ENCODE measurements at regions not wholly inside any gene's neighbourhood (a gene's known extent, or its start where the extent isn't known, plus 50 kb on each side); places are given as distances from the start of the nearest gene placed in this dataset.

- Histone ChIP-seq H3K9ac (ENCODE audit: control insufficient read depth, extremely low read depth, insufficient read depth, low read length) (no peak overlapping the region), H3K36me3 (ENCODE audit: control insufficient read depth in 2 of 2, extremely low read depth in 1 of 2, insufficient read depth in 2 of 2, low read length in 2 of 2) (no peaks in the 10 kb centered on the region), H3K79me2 (ENCODE audit: control insufficient read depth, insufficient read depth, low read length) (no peaks in the 10 kb centered on the region), H3K27me3 (ENCODE audit: control insufficient read depth, extremely low read depth, insufficient read depth, low read length) (no peaks in the 10 kb centered on the region), H3K4me1 (ENCODE audit: control insufficient read depth, extremely low read depth, insufficient read depth, low read length) (no peaks in the 10 kb centered on the region), H3K4me3 (ENCODE audit: control insufficient read depth in 2 of 3, extremely low read depth in 1 of 3, insufficient read depth in 2 of 3, low read depth in 1 of 3, low read length in 3 of 3) (no peak overlapping the region), H3K4me2 (ENCODE audit: control insufficient read depth, extremely low read depth, insufficient read depth, low read depth, low read length) (no peak overlapping the region), H3K9me3 (ENCODE audit: control insufficient read depth, low read depth, low read length) (no peaks in the 10 kb centered on the region), H3K9me1 (ENCODE audit: control insufficient read depth, extremely low read depth, insufficient read depth, low read length) (no peaks in the 10 kb centered on the region), H4K20me1 (ENCODE audit: control insufficient read depth, extremely low read depth, insufficient read depth, low read length) (no peaks in the 10 kb centered on the region), H2AFZ (ENCODE audit: control insufficient read depth, low read length) (no peak overlapping the region), H3K27ac (ENCODE audit: control insufficient read depth, insufficient read depth, low read length) (no peak overlapping the region)
- dilution Hi-C loops (cut with MboI; ENCODE audit: extremely low pct_ligation_motif_present, low sequenced_read_pairs): no loop called here
- FAIRE-seq (no peak), DNase-seq (ENCODE audit: low read depth, low spot score) (no peak)
- TF ChIP-seq EZH2 (IDR thresholded peaks at IDR 0.05; ENCODE audit: low read length) (no peak), CTCF (optimal IDR thresholded peaks at IDR 0.05 in 1 of 3, IDR thresholded peaks at IDR 0.05 in 1 of 3, conservative IDR thresholded peaks at IDR 0.05 in 1 of 3; ENCODE audit: extremely low read depth in 1 of 3, insufficient read depth in 2 of 3, low read length in 3 of 3) (no peak)
Measured at GRCh38 chr10:57535306-57535705, 732.4 kb downstream of the IPMK start.

GRCh38 chr10:57513637-57514036 lies 754.1 kb downstream of the IPMK start:
- H3K36me3 ChIP-seq (ENCODE audit: control insufficient read depth in 2 of 2, extremely low read depth in 1 of 2, insufficient read depth in 2 of 2, low read length in 2 of 2): no peaks in the 10 kb centered on the region
- TF ChIP-seq CTCF (optimal IDR thresholded peaks at IDR 0.05 in 1 of 3, IDR thresholded peaks at IDR 0.05 in 1 of 3, conservative IDR thresholded peaks at IDR 0.05 in 1 of 3; ENCODE audit: extremely low read depth in 1 of 3, insufficient read depth in 2 of 3, low read length in 3 of 3): no peak
- no peak for TF ChIP-seq EZH2 (IDR thresholded peaks at IDR 0.05; ENCODE audit: low read length)
- no peak overlapping the region for H3K4me2 ChIP-seq (ENCODE audit: control insufficient read depth, extremely low read depth, insufficient read depth, low read depth, low read length)
- no peaks in the 10 kb centered on the region for H3K9me3 ChIP-seq (ENCODE audit: control insufficient read depth, low read depth, low read length)
- H3K4me1 ChIP-seq (ENCODE audit: control insufficient read depth, extremely low read depth, insufficient read depth, low read length): no peaks in the 10 kb centered on the region
- no peaks in the 10 kb centered on the region for H3K9me1 ChIP-seq (ENCODE audit: control insufficient read depth, extremely low read depth, insufficient read depth, low read length)
- no peak overlapping the region for H2AFZ ChIP-seq (ENCODE audit: control insufficient read depth, low read length)
- FAIRE-seq (no peak), DNase-seq (ENCODE audit: low read depth, low spot score) (no peak)
- H3K27me3 ChIP-seq (ENCODE audit: control insufficient read depth, extremely low read depth, insufficient read depth, low read length): no peaks in the 10 kb centered on the region
- H3K79me2 ChIP-seq (ENCODE audit: control insufficient read depth, insufficient read depth, low read length): no peaks in the 10 kb centered on the region
- H3K4me3 ChIP-seq (ENCODE audit: control insufficient read depth in 2 of 3, extremely low read depth in 1 of 3, insufficient read depth in 2 of 3, low read depth in 1 of 3, low read length in 3 of 3): no peak overlapping the region
- no peak overlapping the region for H3K9ac ChIP-seq (ENCODE audit: control insufficient read depth, extremely low read depth, insufficient read depth, low read length)
- H3K27ac ChIP-seq (ENCODE audit: control insufficient read depth, insufficient read depth, low read length): no peak overlapping the region
- no peaks in the 10 kb centered on the region for H4K20me1 ChIP-seq (ENCODE audit: control insufficient read depth, extremely low read depth, insufficient read depth, low read length)
- dilution Hi-C loops (cut with MboI; ENCODE audit: extremely low pct_ligation_motif_present, low sequenced_read_pairs): no loop called here

Data from keratinocyte (primary cell).